HG03460 (cell line): ENCODE measurements at regions not wholly inside any gene's neighbourhood (a gene's known extent, or its start where the extent isn't known, plus 50 kb on each side); places are given as distances from the start of the nearest gene placed in this dataset.
"Not testable (repeated sequence)": the region's sequence is repeated elsewhere in the genome, so short reads cannot be mapped to it uniquely, and the experiment has no call there.

Experiments used
- ATAC-seq: cut with Tn5 transposase; IDR thresholded peaks from one replicate; pipeline ENCODE4 v1.9.1; 2021; ENCODE audit not compliant: unreplicated experiment

DNA sequence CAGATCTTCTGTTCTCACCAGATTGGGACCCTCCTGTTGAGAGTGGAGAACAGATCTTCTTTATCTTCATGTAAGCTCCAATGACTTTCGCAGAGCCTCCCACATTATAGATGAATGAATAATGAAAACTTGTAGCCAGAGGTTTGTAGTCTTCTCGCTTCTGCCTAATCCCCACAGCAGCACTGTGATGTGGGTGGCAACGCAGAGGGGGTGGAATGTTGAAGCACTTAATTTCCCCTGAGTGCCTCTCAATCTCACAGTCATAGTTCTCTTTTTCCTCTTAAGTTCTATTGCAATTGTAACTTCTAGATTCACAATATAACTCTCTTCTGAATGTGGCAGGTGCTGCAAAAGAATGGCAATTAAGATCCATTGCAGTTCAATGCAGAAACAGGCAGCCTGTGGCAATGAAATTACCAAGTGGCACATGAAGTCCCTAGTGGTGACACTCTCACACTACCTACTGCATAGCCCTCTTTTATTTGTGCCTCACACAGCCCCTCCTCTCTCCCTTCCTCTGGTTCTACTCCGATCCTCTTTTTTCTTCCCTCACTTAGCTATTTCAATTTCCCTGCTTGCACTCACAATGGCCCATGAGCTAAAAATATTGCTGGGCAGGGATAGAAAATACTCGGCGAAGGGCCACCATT, 281.9 kb downstream of the UBE3D start:
- no peak for ATAC-seq

DNA sequence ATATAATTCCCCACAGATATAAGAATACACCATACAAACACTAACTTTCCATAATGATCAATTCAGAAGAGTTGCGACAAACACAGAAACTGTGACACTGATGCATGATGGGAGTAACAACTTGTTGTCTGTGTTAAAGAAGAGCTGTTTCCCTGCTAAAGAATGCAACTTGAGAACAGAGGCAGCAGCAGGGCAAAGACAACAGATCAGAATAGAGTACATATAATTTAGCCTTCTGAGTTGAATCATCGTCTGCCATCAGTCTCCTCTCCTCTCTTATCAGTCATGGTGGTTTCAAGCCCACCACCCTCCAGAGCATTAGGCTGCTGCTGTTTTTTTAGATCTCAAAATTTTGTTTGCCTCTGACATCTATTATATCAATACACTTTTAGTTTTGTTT, 280.4 kb downstream of the UBE3D start:
- ATAC-seq: no peak

DNA sequence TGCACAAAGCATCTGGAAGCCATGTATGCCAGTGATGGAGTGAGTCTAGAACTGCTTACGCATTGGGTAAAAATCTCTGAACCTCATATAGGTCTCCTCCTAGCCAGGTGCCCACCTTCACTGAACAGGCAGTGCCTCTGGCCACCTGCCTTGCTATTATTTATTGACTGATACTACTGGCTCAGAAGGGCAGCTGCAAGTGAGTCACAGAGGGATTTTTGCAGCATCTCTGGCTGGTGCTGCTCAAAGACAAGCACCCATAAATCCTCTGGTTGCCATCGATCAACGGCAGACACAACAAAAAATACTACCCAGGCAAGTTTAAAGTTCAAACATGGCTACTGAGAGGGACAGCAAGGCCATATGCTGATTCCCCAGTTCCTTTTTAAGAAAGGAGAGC, 279.4 kb downstream of the UBE3D start:
- no peak for ATAC-seq

DNA sequence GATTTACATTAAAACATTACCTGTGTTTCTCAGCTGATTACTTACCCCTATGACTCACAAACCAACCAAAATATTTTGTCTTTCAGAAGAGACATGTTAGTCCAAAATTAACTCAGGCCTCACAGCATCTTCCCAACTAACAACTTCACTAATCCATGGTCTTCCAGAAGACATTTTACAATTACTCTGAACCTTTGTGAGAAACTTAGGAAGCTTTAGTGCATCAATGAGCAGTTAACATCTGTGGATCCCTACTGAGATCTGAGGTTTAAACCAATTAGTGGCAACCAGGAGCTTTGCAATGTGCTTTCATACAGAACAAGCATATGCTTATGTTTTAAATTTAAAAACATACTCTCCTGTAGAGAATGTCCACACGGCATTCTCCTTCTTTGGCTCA, 269.7 kb downstream of the UBE3D start:
- ATAC-seq: no peak

DNA sequence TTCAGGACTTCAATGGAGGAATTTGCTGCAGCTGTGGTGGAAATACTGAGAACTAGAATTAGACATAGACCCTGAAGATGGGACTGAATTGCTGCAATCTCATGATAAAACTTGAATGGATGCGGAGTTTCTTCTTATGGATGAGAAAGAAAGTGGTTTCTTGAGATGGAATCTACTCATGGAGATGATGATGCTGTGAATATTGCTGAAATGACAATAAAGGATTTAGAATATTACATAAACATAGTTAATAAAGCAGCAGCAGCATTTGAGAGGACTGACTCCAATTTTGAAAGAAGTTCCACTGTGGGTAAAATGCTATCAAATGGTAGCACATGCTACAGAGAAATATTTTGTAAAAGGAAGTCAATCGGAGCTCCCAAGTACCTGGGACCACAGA, 264.6 kb downstream of the UBE3D start:
- ATAC-seq: no peak

DNA sequence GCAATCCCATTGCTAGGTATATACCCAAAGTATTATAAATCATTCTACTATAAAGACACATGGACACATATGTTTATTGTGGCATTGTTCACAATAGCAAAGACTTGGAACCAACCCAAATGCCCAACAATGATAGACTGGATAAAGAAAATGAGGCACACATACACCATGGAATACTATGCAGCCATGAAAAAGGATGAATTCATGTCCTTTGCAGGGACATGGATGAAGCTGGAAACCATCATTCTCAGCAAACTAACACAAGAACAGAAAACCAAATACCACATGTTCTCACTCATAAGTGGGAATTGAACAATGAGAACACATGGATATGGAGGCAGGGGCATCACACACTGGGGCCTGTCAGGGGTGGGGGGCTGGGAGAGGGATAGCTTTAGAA, 249.4 kb downstream of the UBE3D start:
- not testable (repeated sequence) for ATAC-seq

DNA sequence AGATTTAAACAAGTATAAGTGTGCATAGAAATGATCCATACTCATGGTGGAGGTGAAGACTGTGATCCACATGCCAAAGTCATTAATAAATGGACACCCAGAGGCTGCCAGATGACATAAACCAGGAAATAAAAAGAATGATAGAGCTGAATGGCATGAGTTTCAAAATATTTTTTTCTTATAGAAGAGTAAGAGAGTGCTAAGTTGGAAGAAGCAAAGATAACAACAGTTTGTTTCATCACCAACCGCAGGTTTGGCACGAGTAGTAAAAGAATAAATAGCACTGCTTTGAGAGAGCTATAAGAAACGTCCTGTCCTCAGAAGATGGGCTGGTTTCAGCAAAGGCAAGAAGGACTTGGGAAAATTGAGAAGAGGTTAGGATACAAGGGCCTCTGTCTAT, 246.9 kb downstream of the UBE3D start:
- no peak for ATAC-seq

DNA sequence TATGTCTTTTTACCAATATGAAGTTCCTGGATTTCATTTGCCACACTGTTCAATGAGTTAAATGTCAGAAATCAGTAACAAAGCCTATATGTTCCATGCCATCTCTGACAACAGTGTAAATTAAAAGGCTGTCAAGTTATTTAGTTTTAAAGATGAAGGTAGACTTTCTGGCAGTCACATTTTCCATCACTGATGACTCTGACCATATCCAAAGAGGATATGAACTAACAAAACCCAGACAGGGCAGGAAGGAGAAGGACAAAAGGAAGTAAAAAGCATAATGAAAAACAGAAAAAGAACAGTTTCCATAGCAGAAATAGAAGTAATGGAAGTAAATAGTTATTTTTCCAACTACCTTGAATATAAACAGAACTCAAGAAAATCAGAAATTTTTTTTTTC, 242.3 kb downstream of the UBE3D start:
- no peak for ATAC-seq

DNA sequence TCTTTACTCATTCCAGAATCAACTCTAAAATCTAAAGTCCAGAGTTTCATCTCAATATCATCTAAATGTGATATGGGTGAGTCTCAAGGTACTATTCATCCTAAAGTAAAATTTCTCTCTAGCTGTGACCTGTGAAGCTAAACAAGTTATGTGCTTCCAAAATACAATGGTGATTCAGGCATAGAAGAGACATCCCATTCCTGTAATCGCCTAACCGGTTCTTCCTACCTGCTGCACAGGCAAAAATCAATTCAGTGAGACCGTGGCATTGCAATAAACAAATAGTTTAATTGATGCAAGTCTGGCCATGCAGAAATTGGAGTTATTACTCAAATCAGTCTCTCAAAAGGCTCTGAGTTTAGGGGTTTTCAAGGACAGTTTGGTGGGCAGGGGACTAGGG, 232.8 kb downstream of the UBE3D start:
- ATAC-seq: no peak

DNA sequence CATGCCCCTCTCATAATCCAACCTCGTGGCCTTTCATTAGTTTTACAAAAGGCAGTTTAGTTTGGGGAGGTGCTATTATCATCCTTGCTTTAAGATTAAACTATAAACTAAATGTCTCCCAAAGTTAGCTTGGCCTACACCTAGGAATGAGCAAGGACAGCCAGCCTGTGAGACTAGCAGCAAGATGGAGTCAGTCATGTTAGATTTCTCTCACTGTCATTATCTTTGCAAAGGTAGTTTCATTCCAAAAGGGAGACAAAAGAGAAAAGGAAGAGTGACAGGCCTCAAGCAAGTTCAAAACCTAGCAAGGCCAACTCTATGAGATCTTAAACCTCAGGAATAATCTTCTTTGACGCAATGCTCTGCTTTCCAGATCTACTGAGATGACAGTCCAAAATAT, 232.2 kb downstream of the UBE3D start:
- no peak for ATAC-seq

DNA sequence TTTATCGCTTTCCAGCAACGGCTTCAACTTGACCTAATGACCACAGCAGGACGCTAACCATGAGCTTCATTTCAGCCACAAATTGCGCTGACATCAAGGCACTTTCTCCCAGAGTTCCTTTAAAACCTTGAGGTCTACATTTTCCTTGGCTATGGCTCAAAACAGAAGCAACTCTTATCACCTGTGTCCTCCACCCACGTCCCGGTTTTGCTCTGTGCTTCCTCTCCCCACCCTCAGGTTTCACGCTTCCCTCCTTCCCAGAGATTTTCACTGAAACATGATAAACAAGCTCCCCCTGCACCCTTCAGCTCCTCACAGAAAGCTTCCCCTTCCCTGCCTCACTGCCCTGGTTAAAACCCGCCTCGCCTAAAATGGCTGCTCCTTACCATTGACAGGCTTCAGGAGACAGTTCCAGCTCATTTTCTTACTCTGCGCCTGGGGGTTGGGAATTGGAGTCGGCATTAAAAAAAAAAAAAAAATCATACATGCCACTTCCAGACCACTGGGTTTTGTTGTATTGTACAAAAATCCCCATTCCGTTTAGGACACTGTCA, 229.5 kb downstream of the UBE3D start:
- no peak for ATAC-seq

DNA sequence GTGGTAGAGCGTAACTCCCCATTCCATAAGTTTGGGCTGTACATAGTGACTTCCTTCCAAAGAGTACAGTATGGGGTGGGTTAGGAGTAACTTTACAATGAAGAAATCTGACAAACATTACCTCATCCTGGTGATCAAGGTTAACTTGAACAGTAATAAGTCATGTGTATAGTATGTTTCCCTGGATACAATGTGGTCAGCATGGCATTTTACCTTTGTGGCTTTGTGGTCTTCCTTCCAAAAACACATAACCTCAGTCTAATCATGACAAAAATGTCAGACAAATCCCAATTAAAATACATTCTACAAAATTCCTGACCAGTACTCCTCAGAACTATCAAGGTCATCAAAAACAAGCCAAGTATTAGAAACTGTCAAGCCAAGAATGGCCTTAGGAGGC, 225.1 kb downstream of the UBE3D start:
- no peak for ATAC-seq

DNA sequence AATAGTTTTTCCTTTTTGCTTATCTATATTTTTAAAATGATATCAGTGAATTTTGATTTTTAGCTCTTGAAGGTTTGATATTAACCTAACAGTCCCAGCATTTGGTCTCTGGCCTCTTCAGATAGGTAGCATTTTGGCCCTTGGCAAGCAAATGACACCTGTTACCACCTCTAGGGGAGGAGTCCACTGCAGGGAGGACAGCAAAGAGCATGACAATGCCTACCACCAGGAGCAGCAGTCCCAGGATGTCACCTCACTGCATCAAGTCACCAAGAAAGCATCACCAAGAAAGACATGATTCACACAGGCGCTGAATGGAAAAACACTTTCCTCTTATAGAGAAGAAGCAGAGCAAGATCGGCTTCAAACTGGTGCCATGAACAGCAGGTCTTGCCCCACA, 224.3 kb downstream of the UBE3D start:
- ATAC-seq: no peak
